ENCODE measurements at regions not wholly inside any gene's neighbourhood (a gene's known extent, or its start where the extent isn't known, plus 50 kb on each side); places are given as distances from the start of the nearest gene placed in this dataset.
"Not testable (repeated sequence)": the region's sequence is repeated elsewhere in the genome, so short reads cannot be mapped to it uniquely, and the experiment has no call there.

GRCh38 chr3:89867286-89867685, 759.9 kb downstream of the EPHA3 start:
- no peaks in the 10 kb centered on the region for H3K4me1 ChIP-seq (ENCODE audit: control insufficient read depth in 5 of 5, insufficient read depth in 5 of 5, low read length in 5 of 5)
- H3K9me3 ChIP-seq (ENCODE audit: control insufficient read depth in 5 of 5, low read length in 5 of 5), result no peaks in the 10 kb centered on the region
- no peaks in the 10 kb centered on the region for H3K36me3 ChIP-seq (ENCODE audit: control insufficient read depth in 5 of 5, insufficient read depth in 5 of 5, low read length in 5 of 5)

GRCh38 chr3:89876116-89876515, 768.7 kb downstream of the EPHA3 start:
- H3K9me3 ChIP-seq (ENCODE audit: control insufficient read depth in 5 of 5, low read length in 5 of 5), result peaks cover 0 to 10% (median 0%) of the 10 kb centered on the region in 5 donors
- no peak overlapping the region for H3K4me3 ChIP-seq (ENCODE audit: low read depth in 1 of 5, low read length in 5 of 5)
- H3K27me3 ChIP-seq (ENCODE audit: control insufficient read depth in 5 of 5, insufficient read depth in 4 of 5, low read length in 5 of 5), result no peaks in the 10 kb centered on the region
- no peaks in the 10 kb centered on the region for H3K4me1 ChIP-seq (ENCODE audit: control insufficient read depth in 5 of 5, insufficient read depth in 5 of 5, low read length in 5 of 5)
- no peak overlapping the region for H3K9ac ChIP-seq (ENCODE audit: low read length in 5 of 5)
- no peak overlapping the region for H3K27ac ChIP-seq (ENCODE audit: low read depth, low read length)
- H3K36me3 ChIP-seq (ENCODE audit: control insufficient read depth in 5 of 5, insufficient read depth in 5 of 5, low read length in 5 of 5), result no peaks in the 10 kb centered on the region

More at GRCh38 chr3:89867286-89867685, 759.9 kb downstream of the EPHA3 start:
- Histone ChIP-seq H3K27ac (ENCODE audit: low read depth, low read length) (no peak overlapping the region), H3K4me3 (ENCODE audit: low read depth in 1 of 5, low read length in 5 of 5) (no peak overlapping the region), H3K27me3 (ENCODE audit: control insufficient read depth in 5 of 5, insufficient read depth in 4 of 5, low read length in 5 of 5) (no peaks in the 10 kb centered on the region), H3K9ac (ENCODE audit: low read length in 5 of 5) (no peak overlapping the region)

GRCh38 chr3:89877230-89877629, 769.8 kb downstream of the EPHA3 start:
- H3K9me3 ChIP-seq (ENCODE audit: control insufficient read depth in 5 of 5, low read length in 5 of 5), result peaks cover 0 to 10% (median 0%) of the 10 kb centered on the region in 5 donors
- no peaks in the 10 kb centered on the region for H3K27me3 ChIP-seq (ENCODE audit: control insufficient read depth in 5 of 5, insufficient read depth in 4 of 5, low read length in 5 of 5)
- no peak overlapping the region for H3K27ac ChIP-seq (ENCODE audit: low read depth, low read length)
- H3K4me1 ChIP-seq (ENCODE audit: control insufficient read depth in 5 of 5, insufficient read depth in 5 of 5, low read length in 5 of 5), result no peaks in the 10 kb centered on the region
- H3K4me3 ChIP-seq (ENCODE audit: low read depth in 1 of 5, low read length in 5 of 5), result no peak overlapping the region
- no peak overlapping the region for H3K9ac ChIP-seq (ENCODE audit: low read length in 5 of 5)
- H3K36me3 ChIP-seq (ENCODE audit: control insufficient read depth in 5 of 5, insufficient read depth in 5 of 5, low read length in 5 of 5), result no peaks in the 10 kb centered on the region

GRCh38 chr3:89889386-89889785, 782.0 kb downstream of the EPHA3 start:
- Histone ChIP-seq H3K27ac (ENCODE audit: low read depth, low read length) (no peak overlapping the region), H3K9me3 (ENCODE audit: control insufficient read depth in 5 of 5, low read length in 5 of 5) (peaks cover 0 to 11% (median 5%) of the 10 kb centered on the region in 5 donors), H3K4me3 (ENCODE audit: low read depth in 1 of 5, low read length in 5 of 5) (no peak overlapping the region), H3K9ac (ENCODE audit: low read length in 5 of 5) (no peak overlapping the region), H3K4me1 (ENCODE audit: control insufficient read depth in 5 of 5, insufficient read depth in 5 of 5, low read length in 5 of 5) (no peaks in the 10 kb centered on the region), H3K36me3 (ENCODE audit: control insufficient read depth in 5 of 5, insufficient read depth in 5 of 5, low read length in 5 of 5) (no peaks in the 10 kb centered on the region), H3K27me3 (ENCODE audit: control insufficient read depth in 5 of 5, insufficient read depth in 4 of 5, low read length in 5 of 5) (no peaks in the 10 kb centered on the region)

- H3K36me3 ChIP-seq (ENCODE audit: control insufficient read depth in 5 of 5, insufficient read depth in 5 of 5, low read length in 5 of 5), result no peaks in the 10 kb centered on the region
- no peaks in the 10 kb centered on the region for H3K27me3 ChIP-seq (ENCODE audit: control insufficient read depth in 5 of 5, insufficient read depth in 4 of 5, low read length in 5 of 5)
- no peaks in the 10 kb centered on the region for H3K4me1 ChIP-seq (ENCODE audit: control insufficient read depth in 5 of 5, insufficient read depth in 5 of 5, low read length in 5 of 5)
- H3K4me3 ChIP-seq (ENCODE audit: low read depth in 1 of 5, low read length in 5 of 5), result no peak overlapping the region
- peaks cover 0 to 10% (median 4%) of the 10 kb centered on the region in 5 donors for H3K9me3 ChIP-seq (ENCODE audit: control insufficient read depth in 5 of 5, low read length in 5 of 5)
- H3K27ac ChIP-seq (ENCODE audit: low read depth, low read length), result no peak overlapping the region
- H3K9ac ChIP-seq (ENCODE audit: low read length in 5 of 5), result no peak overlapping the region
These were observed 801.3 kb downstream of the EPHA3 start for GRCh38 chr3:89908711-89909213.

- Histone ChIP-seq H3K9ac (ENCODE audit: low read length in 5 of 5) (no peak overlapping the region), H3K4me3 (ENCODE audit: low read depth in 1 of 5, low read length in 5 of 5) (no peak overlapping the region), H3K9me3 (ENCODE audit: control insufficient read depth in 5 of 5, low read length in 5 of 5) (peaks cover 0 to 9% (median 6%) of the 10 kb centered on the region in 5 donors), H3K27me3 (ENCODE audit: control insufficient read depth in 5 of 5, insufficient read depth in 4 of 5, low read length in 5 of 5) (no peaks in the 10 kb centered on the region), H3K27ac (ENCODE audit: low read depth, low read length) (no peak overlapping the region), H3K4me1 (ENCODE audit: control insufficient read depth in 5 of 5, insufficient read depth in 5 of 5, low read length in 5 of 5) (no peaks in the 10 kb centered on the region), H3K36me3 (ENCODE audit: control insufficient read depth in 5 of 5, insufficient read depth in 5 of 5, low read length in 5 of 5) (no peaks in the 10 kb centered on the region)
These were observed 804.6 kb downstream of the EPHA3 start for GRCh38 chr3:89912031-89912430.

- H3K4me1 ChIP-seq (ENCODE audit: control insufficient read depth in 5 of 5, insufficient read depth in 5 of 5, low read length in 5 of 5), result no peaks in the 10 kb centered on the region
- H3K27ac ChIP-seq (ENCODE audit: low read depth, low read length), result no peak overlapping the region
- H3K27me3 ChIP-seq (ENCODE audit: control insufficient read depth in 5 of 5, insufficient read depth in 4 of 5, low read length in 5 of 5), result no peaks in the 10 kb centered on the region
- no peak overlapping the region for H3K4me3 ChIP-seq (ENCODE audit: low read depth in 1 of 5, low read length in 5 of 5)
- no peaks in the 10 kb centered on the region for H3K36me3 ChIP-seq (ENCODE audit: control insufficient read depth in 5 of 5, insufficient read depth in 5 of 5, low read length in 5 of 5)
- no peaks in the 10 kb centered on the region for H3K9me3 ChIP-seq (ENCODE audit: control insufficient read depth in 5 of 5, low read length in 5 of 5)
- no peak overlapping the region for H3K9ac ChIP-seq (ENCODE audit: low read length in 5 of 5)
These were observed 816.6 kb downstream of the EPHA3 start for GRCh38 chr3:89923921-89924610.

- no peak overlapping the region for H3K9ac ChIP-seq (ENCODE audit: low read length in 5 of 5)
- no peak overlapping the region for H3K27ac ChIP-seq (ENCODE audit: low read depth, low read length)
- no peaks in the 10 kb centered on the region for H3K36me3 ChIP-seq (ENCODE audit: control insufficient read depth in 5 of 5, insufficient read depth in 5 of 5, low read length in 5 of 5)
These were observed 818.6 kb downstream of the EPHA3 start for GRCh38 chr3:89925976-89926375.

GRCh38 chr3:89932882-89933281, 825.5 kb downstream of the EPHA3 start:
- peaks cover 0 to 8% (median 2%) of the 10 kb centered on the region in 5 donors for H3K9me3 ChIP-seq (ENCODE audit: control insufficient read depth in 5 of 5, low read length in 5 of 5)

More at GRCh38 chr3:89925976-89926375, 818.6 kb downstream of the EPHA3 start:
- Histone ChIP-seq H3K4me1 (ENCODE audit: control insufficient read depth in 5 of 5, insufficient read depth in 5 of 5, low read length in 5 of 5) (no peaks in the 10 kb centered on the region), H3K9me3 (ENCODE audit: control insufficient read depth in 5 of 5, low read length in 5 of 5) (no peaks in the 10 kb centered on the region), H3K4me3 (ENCODE audit: low read depth in 1 of 5, low read length in 5 of 5) (no peak overlapping the region), H3K27me3 (ENCODE audit: control insufficient read depth in 5 of 5, insufficient read depth in 4 of 5, low read length in 5 of 5) (no peaks in the 10 kb centered on the region)

GRCh38 chr3:89944461-89944860, 837.0 kb downstream of the EPHA3 start:
- H3K4me3 ChIP-seq (ENCODE audit: low read depth in 1 of 5, low read length in 5 of 5); H3K9me3 ChIP-seq (ENCODE audit: control insufficient read depth in 5 of 5, low read length in 5 of 5); H3K36me3 ChIP-seq (ENCODE audit: control insufficient read depth in 5 of 5, insufficient read depth in 5 of 5, low read length in 5 of 5); H3K27me3 ChIP-seq (ENCODE audit: control insufficient read depth in 5 of 5, insufficient read depth in 4 of 5, low read length in 5 of 5); H3K27ac ChIP-seq (ENCODE audit: low read depth, low read length); H3K9ac ChIP-seq (ENCODE audit: low read length in 5 of 5): not testable (repeated sequence)
- H3K4me1 ChIP-seq (ENCODE audit: control insufficient read depth in 5 of 5, insufficient read depth in 5 of 5, low read length in 5 of 5), result peaks cover 0 to 14% (median 5%) of the 10 kb centered on the region in 5 donors

More at GRCh38 chr3:89932882-89933281, 825.5 kb downstream of the EPHA3 start:
- no peaks in the 10 kb centered on the region for H3K27me3 ChIP-seq (ENCODE audit: control insufficient read depth in 5 of 5, insufficient read depth in 4 of 5, low read length in 5 of 5)
- H3K4me3 ChIP-seq (ENCODE audit: low read depth in 1 of 5, low read length in 5 of 5), result no peak overlapping the region
- H3K9ac ChIP-seq (ENCODE audit: low read length in 5 of 5), result no peak overlapping the region
- H3K36me3 ChIP-seq (ENCODE audit: control insufficient read depth in 5 of 5, insufficient read depth in 5 of 5, low read length in 5 of 5), result no peaks in the 10 kb centered on the region
- no peak overlapping the region for H3K27ac ChIP-seq (ENCODE audit: low read depth, low read length)
- no peaks in the 10 kb centered on the region for H3K4me1 ChIP-seq (ENCODE audit: control insufficient read depth in 5 of 5, insufficient read depth in 5 of 5, low read length in 5 of 5)
